Tibial nerve (tissue), 3 donors: ENCODE measurements at regions not wholly inside any gene's neighbourhood (a gene's known extent, or its start where the extent isn't known, plus 50 kb on each side); places are given as distances from the start of the nearest gene placed in this dataset.

Source experiments
- POLR2A ChIP-seq, 2 donors: fragments of 450-650 bp; IDR thresholded peaks; one replicate each; pipeline ENCODE4 v1.6.1; 2017; ENCODE audit warnings: antibody characterized with exemption in 2 of 2, mild to moderate bottlenecking in 2 of 2, moderate library complexity in 2 of 2
- TF ChIP-seq, protein P1 (sequence below), 5 experiments: fragments of 200-600 bp in 3 of 5; fragments of 450-650 bp in 2 of 5; sonication (generic) in 3 of 5; IDR thresholded peaks; one replicate each; pipeline ENCODE4 v1.5.1; 2016 to 2019; ENCODE audit warnings: antibody characterized with exemption in 5 of 5, mild to moderate bottlenecking in 3 of 5, moderate library complexity in 2 of 5

DNA sequence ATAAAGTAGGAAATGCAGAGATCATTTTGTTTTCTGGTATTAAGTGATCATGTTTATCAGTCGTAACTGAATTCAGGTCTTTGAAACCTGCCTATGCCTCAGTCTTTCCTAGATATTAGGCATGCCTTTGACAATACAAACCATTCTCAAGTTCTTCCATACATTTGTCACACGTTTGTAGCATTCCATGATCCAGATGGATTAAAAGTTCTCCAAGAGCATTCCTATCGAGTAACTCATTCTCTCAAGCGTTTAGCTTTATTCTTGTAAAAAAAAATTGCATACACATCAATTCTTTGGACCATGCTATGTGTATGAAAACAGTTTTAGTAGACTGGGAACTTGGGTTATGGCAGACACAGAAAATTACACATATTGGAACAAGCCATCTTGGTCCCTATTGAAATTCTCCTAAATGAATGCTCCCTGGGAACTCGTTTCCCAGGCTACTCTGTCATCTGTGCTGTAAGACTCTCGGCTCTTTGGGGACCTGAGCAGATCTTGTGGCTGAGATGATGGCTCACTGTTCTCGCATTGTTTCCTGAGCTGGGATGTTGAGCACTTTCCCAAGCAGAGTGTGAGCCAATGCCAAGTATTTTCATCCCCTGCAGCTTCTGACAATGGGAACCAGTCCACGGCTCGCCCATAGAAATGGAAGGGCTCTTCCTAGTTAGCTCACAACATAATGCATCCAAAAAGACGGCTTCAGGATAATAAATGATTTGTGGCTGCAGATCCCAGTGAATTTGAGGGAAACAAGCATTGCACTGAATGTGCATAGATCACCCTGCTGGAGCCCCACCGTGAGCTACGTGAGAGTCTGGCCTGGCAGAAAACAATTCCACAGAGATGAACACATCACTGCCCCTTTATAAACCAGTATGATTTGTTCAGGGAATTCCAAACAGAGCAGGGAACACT, 230.2 kb downstream of the IRX1 start:
- no peak for TF ChIP-seq POLR2A (IDR thresholded peaks at IDR 0.05)
- TF ChIP-seq, protein P1, sequence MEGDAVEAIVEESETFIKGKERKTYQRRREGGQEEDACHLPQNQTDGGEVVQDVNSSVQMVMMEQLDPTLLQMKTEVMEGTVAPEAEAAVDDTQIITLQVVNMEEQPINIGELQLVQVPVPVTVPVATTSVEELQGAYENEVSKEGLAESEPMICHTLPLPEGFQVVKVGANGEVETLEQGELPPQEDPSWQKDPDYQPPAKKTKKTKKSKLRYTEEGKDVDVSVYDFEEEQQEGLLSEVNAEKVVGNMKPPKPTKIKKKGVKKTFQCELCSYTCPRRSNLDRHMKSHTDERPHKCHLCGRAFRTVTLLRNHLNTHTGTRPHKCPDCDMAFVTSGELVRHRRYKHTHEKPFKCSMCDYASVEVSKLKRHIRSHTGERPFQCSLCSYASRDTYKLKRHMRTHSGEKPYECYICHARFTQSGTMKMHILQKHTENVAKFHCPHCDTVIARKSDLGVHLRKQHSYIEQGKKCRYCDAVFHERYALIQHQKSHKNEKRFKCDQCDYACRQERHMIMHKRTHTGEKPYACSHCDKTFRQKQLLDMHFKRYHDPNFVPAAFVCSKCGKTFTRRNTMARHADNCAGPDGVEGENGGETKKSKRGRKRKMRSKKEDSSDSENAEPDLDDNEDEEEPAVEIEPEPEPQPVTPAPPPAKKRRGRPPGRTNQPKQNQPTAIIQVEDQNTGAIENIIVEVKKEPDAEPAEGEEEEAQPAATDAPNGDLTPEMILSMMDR (IDR thresholded peaks at IDR 0.05), result no peak
